H1 (cell line): ENCODE measurements at regions not wholly inside any gene's neighbourhood (a gene's known extent, or its start where the extent isn't known, plus 50 kb on each side); places are given as distances from the start of the nearest gene placed in this dataset.

Experiments used
- BCL11A ChIP-seq, 2 experiments: IDR thresholded peaks; one replicate each; pipeline ENCODE4 v1.6.1; 2011; ENCODE audit warnings: low read depth in 2 of 2, low read length in 2 of 2, mild to moderate bottlenecking in 2 of 2
- EGR1 ChIP-seq: IDR thresholded peaks from 2 replicates; pipeline ENCODE4 v1.6.1; 2011; ENCODE audit warnings: low read depth, low read length, borderline replicate concordance
- FOSL1 ChIP-seq: IDR thresholded peaks from 2 replicates; pipeline ENCODE4 v1.6.1; 2011; ENCODE audit warnings: mild to moderate bottlenecking, low read depth, low read length, moderate library complexity; ENCODE audit not compliant: insufficient read depth
- TF ChIP-seq, protein P1 (sequence below): fragments of 300-600 bp; sonication (generic); IDR thresholded peaks from 2 replicates; pipeline ENCODE4 v1.7.1; 2012; ENCODE audit warnings: low read length, moderate library complexity, mild to moderate bottlenecking, inconsistent platforms; ENCODE audit not compliant: insufficient replicate concordance

DNA sequence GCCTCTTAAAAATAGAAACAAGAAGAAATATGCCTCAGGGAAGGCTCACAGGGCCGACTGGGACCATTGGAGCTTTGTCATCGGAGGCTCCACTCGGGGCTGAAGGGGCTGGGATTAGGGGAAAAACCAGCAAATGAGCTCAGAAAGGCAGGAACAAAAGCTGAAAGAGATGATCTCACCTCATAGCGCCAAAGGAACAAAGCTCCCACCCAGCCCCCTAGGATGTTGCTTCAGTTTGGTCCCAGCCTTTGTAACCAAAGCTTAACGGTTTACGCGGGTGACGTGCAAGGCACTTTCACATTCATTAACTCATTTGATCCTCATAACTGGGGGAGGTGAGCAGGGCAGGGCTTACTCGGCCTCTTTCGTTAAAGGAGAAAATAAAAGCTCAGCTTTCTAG lies 168.5 kb upstream of the DYNLRB2 start (continued):
- TF ChIP-seq, protein P1, sequence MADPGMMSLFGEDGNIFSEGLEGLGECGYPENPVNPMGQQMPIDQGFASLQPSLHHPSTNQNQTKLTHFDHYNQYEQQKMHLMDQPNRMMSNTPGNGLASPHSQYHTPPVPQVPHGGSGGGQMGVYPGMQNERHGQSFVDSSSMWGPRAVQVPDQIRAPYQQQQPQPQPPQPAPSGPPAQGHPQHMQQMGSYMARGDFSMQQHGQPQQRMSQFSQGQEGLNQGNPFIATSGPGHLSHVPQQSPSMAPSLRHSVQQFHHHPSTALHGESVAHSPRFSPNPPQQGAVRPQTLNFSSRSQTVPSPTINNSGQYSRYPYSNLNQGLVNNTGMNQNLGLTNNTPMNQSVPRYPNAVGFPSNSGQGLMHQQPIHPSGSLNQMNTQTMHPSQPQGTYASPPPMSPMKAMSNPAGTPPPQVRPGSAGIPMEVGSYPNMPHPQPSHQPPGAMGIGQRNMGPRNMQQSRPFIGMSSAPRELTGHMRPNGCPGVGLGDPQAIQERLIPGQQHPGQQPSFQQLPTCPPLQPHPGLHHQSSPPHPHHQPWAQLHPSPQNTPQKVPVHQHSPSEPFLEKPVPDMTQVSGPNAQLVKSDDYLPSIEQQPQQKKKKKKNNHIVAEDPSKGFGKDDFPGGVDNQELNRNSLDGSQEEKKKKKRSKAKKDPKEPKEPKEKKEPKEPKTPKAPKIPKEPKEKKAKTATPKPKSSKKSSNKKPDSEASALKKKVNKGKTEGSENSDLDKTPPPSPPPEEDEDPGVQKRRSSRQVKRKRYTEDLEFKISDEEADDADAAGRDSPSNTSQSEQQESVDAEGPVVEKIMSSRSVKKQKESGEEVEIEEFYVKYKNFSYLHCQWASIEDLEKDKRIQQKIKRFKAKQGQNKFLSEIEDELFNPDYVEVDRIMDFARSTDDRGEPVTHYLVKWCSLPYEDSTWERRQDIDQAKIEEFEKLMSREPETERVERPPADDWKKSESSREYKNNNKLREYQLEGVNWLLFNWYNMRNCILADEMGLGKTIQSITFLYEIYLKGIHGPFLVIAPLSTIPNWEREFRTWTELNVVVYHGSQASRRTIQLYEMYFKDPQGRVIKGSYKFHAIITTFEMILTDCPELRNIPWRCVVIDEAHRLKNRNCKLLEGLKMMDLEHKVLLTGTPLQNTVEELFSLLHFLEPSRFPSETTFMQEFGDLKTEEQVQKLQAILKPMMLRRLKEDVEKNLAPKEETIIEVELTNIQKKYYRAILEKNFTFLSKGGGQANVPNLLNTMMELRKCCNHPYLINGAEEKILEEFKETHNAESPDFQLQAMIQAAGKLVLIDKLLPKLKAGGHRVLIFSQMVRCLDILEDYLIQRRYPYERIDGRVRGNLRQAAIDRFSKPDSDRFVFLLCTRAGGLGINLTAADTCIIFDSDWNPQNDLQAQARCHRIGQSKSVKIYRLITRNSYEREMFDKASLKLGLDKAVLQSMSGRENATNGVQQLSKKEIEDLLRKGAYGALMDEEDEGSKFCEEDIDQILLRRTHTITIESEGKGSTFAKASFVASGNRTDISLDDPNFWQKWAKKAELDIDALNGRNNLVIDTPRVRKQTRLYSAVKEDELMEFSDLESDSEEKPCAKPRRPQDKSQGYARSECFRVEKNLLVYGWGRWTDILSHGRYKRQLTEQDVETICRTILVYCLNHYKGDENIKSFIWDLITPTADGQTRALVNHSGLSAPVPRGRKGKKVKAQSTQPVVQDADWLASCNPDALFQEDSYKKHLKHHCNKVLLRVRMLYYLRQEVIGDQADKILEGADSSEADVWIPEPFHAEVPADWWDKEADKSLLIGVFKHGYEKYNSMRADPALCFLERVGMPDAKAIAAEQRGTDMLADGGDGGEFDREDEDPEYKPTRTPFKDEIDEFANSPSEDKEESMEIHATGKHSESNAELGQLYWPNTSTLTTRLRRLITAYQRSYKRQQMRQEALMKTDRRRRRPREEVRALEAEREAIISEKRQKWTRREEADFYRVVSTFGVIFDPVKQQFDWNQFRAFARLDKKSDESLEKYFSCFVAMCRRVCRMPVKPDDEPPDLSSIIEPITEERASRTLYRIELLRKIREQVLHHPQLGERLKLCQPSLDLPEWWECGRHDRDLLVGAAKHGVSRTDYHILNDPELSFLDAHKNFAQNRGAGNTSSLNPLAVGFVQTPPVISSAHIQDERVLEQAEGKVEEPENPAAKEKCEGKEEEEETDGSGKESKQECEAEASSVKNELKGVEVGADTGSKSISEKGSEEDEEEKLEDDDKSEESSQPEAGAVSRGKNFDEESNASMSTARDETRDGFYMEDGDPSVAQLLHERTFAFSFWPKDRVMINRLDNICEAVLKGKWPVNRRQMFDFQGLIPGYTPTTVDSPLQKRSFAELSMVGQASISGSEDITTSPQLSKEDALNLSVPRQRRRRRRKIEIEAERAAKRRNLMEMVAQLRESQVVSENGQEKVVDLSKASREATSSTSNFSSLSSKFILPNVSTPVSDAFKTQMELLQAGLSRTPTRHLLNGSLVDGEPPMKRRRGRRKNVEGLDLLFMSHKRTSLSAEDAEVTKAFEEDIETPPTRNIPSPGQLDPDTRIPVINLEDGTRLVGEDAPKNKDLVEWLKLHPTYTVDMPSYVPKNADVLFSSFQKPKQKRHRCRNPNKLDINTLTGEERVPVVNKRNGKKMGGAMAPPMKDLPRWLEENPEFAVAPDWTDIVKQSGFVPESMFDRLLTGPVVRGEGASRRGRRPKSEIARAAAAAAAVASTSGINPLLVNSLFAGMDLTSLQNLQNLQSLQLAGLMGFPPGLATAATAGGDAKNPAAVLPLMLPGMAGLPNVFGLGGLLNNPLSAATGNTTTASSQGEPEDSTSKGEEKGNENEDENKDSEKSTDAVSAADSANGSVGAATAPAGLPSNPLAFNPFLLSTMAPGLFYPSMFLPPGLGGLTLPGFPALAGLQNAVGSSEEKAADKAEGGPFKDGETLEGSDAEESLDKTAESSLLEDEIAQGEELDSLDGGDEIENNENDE, result no peak
- TF ChIP-seq FOSL1 (no peak), EGR1 (no peak), BCL11A (IDR thresholded peaks at IDR 0.05; ENCODE audit: low read depth in 2 of 2, low read length in 2 of 2) (no peak)
